ENCODE measurements at regions not wholly inside any gene's neighbourhood (a gene's known extent, or its start where the extent isn't known, plus 50 kb on each side); places are given as distances from the start of the nearest gene placed in this dataset.

DNA sequence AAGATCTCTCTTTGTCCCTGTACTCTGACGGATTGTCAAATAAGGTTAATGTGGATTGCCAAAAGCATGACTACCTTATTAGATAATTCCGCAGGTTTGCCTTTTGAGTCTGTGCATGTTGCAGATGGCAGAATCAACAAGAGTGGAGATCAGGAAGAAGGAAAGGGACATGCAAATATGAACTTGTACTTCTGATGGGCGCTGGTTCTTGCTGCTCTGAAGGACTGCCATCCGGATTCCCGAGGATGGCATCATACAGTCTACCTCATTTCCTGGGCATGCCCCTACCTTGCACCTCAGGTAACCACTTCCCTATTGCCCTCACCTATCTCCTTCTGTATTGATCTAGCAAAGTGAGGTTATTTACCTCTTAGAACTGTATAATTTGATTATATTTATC lies 504.2 kb downstream of the ACTL7B start:
- no peaks in the 10 kb centered on the region for H3K9me1 ChIP-seq (replicated peaks; ENCODE audit: control insufficient read depth, extremely low read depth, insufficient read depth, low read length)
- no peak overlapping the region for H3K4me2 ChIP-seq (ENCODE audit: insufficient read depth, low read length)
- no peaks in the 10 kb centered on the region for H4K20me1 ChIP-seq (replicated peaks; ENCODE audit: control insufficient read depth, extremely low read depth, insufficient read depth, low read length)
- TF ChIP-seq GATA2 (IDR thresholded peaks at IDR 0.05; ENCODE audit: insufficient read depth, insufficient read length, low read depth, low read length) (no peak), JUN (IDR thresholded peaks at IDR 0.05; ENCODE audit: borderline replicate concordance, insufficient read depth, insufficient read length, low read depth) (no peak), MYC (IDR thresholded peaks at IDR 0.05; ENCODE audit: low read depth, low read length) (no peak), FOS (IDR thresholded peaks at IDR 0.05; ENCODE audit: borderline replicate concordance, insufficient read depth, low read length) (no peak), POLR2AphosphoS5 (IDR thresholded peaks at IDR 0.05; ENCODE audit: insufficient read depth, low read depth, low read length) (no peak), POLR2A (IDR thresholded peaks at IDR 0.05; ENCODE audit: low read depth, low read length) (no peak), EZH2 (IDR thresholded peaks at IDR 0.05; ENCODE audit: borderline replicate concordance, low read depth, low read length, severe bottlenecking) (no peak)
- TF ChIP-seq, protein P1, sequence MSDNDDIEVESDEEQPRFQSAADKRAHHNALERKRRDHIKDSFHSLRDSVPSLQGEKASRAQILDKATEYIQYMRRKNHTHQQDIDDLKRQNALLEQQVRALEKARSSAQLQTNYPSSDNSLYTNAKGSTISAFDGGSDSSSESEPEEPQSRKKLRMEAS (IDR thresholded peaks at IDR 0.05; ENCODE audit: insufficient read depth, insufficient read length): no peak
- TF ChIP-seq, protein P2, sequence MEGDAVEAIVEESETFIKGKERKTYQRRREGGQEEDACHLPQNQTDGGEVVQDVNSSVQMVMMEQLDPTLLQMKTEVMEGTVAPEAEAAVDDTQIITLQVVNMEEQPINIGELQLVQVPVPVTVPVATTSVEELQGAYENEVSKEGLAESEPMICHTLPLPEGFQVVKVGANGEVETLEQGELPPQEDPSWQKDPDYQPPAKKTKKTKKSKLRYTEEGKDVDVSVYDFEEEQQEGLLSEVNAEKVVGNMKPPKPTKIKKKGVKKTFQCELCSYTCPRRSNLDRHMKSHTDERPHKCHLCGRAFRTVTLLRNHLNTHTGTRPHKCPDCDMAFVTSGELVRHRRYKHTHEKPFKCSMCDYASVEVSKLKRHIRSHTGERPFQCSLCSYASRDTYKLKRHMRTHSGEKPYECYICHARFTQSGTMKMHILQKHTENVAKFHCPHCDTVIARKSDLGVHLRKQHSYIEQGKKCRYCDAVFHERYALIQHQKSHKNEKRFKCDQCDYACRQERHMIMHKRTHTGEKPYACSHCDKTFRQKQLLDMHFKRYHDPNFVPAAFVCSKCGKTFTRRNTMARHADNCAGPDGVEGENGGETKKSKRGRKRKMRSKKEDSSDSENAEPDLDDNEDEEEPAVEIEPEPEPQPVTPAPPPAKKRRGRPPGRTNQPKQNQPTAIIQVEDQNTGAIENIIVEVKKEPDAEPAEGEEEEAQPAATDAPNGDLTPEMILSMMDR (IDR thresholded peaks at IDR 0.05; ENCODE audit: extremely low read depth in 1 of 2, insufficient read depth in 1 of 2, low read depth in 1 of 2, low read length in 2 of 2): no peak
- no peak overlapping the region for H3K9ac ChIP-seq (replicated peaks; ENCODE audit: extremely low read depth, insufficient read depth, low read length)
- dilution Hi-C loops (cut with MboI; ENCODE audit: extremely low pct_ligation_motif_present, low sequenced_read_pairs): no loop called here
- no peak overlapping the region for H3K4me3 ChIP-seq (replicated peaks in 1 of 3; ENCODE audit: insufficient read depth in 1 of 3, low read depth in 1 of 3, low read length in 3 of 3)
- H3K27ac ChIP-seq (ENCODE audit: insufficient read depth, low read depth, low read length): no peak overlapping the region
- DNase-seq (ENCODE audit: low read depth, low spot score): no peak
- H3K36me3 ChIP-seq (ENCODE audit: control insufficient read depth in 2 of 2, extremely low read depth in 1 of 2, insufficient read depth in 2 of 2, low read length in 2 of 2): no peaks in the 10 kb centered on the region
- BruUV-seq (replicated peaks): no TSS peak
- intact Hi-C loops (cut with micrococcal nuclease): no loop called here
- H3K9me3 ChIP-seq (replicated peaks; ENCODE audit: control insufficient read depth, insufficient read depth, low read length): no peaks in the 10 kb centered on the region
- POLR2A ChIA-PET: no interaction called here
- no peak overlapping the region for H2AFZ ChIP-seq (ENCODE audit: low read depth, low read length)
- CTCF ChIA-PET: no interaction called here
- H3K27me3 ChIP-seq (ENCODE audit: control insufficient read depth in 2 of 2, insufficient read depth in 2 of 2, low read length in 2 of 2): no peaks in the 10 kb centered on the region
- H3K79me2 ChIP-seq (ENCODE audit: control insufficient read depth, insufficient read depth, low read length): no peaks in the 10 kb centered on the region
- no peaks in the 10 kb centered on the region for H3K4me1 ChIP-seq (ENCODE audit: control insufficient read depth, extremely low read depth, insufficient read depth, low read length)
- FAIRE-seq: no peak

All from endothelial cell of umbilical vein (primary cell).